ENCODE measurements at regions not wholly inside any gene's neighbourhood (a gene's known extent, or its start where the extent isn't known, plus 50 kb on each side); places are given as distances from the start of the nearest gene placed in this dataset.

DNA sequence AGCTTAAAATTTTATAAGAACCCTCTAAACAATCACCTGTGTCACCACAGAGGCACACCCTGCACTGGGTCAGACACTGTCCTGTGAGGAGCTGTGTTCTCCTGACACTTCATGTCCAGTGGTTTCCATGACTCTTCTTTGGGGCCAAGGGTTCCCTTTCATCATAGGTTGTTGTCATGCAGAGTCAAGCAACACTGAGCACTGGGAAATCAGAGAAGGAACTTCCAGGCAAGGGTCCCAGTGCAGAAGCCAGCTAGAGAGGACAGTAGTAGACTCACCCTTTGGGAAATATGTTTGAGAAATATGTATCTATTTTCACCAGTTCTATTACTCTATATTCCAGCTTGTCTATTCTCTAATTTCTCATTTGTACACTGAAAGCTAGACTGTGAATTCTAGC, 56.4 kb upstream of the PRSS58 start:
- no peak for DNase-seq

GRCh38 chr7:142313528-142313927, 55.7 kb upstream of the PRSS58 start:
- no peak for DNase-seq

- DNase-seq, result no peak
Measured at GRCh38 chr7:142311876-142312275, 54.0 kb upstream of the PRSS58 start.

- DNase-seq, result no peak
Measured at GRCh38 chr7:142308918-142309317, 51.1 kb upstream of the PRSS58 start.

- no peak for DNase-seq
Measured at GRCh38 chr7:142308326-142308725, 50.5 kb upstream of the PRSS58 start.

Data from SIG-M5 (cell line).